Aorta (tissue), 5 donors: ENCODE measurements at regions not wholly inside any gene's neighbourhood (a gene's known extent, or its start where the extent isn't known, plus 50 kb on each side); places are given as distances from the start of the nearest gene placed in this dataset.

ENCODE experiments used
- ATAC-seq: fragments of 200-7000 bp; cut with Tn5 transposase; one replicate; pipeline ENCODE4 v1.9.1; 2022; ENCODE audit warnings: moderate library complexity; ENCODE audit not compliant: low FRiP score
- DNase-seq, 2 donors: peaks; one replicate each; pipeline ENCODE4 v3.0.0-alpha.2; 2020
- H3K27ac ChIP-seq, 2 donors: one replicate each; pipeline ENCODE4 v1.5.1; 2013; ENCODE audit warnings: low read length in 2 of 2, mild to moderate bottlenecking in 2 of 2, moderate library complexity in 2 of 2, control low read depth in 1 of 2, inconsistent platforms in 1 of 2, low read depth in 1 of 2
- H3K27me3 ChIP-seq, 2 donors: one replicate each; pipeline ENCODE4 v1.6.1; 2013; ENCODE audit warnings: control low read depth in 1 of 2, low read length in 1 of 2, mild to moderate bottlenecking in 1 of 2, moderate library complexity in 1 of 2; ENCODE audit not compliant: insufficient read depth in 2 of 2, control insufficient read depth in 1 of 2
- H3K36me3 ChIP-seq, 2 donors: one replicate each; pipeline ENCODE4 v1.6.1; 2013; ENCODE audit warnings: control low read depth in 1 of 2, low read length in 1 of 2, mild to moderate bottlenecking in 1 of 2; ENCODE audit not compliant: insufficient read depth in 2 of 2, control insufficient read depth in 1 of 2
- H3K4me1 ChIP-seq, 2 donors: one replicate each; pipeline ENCODE4 v1.6.1; 2013; ENCODE audit warnings: low read length in 2 of 2, control low read depth in 1 of 2, mild to moderate bottlenecking in 1 of 2, moderate library complexity in 1 of 2; ENCODE audit not compliant: insufficient read depth in 2 of 2, control insufficient read depth in 1 of 2
- H3K4me3 ChIP-seq, 2 donors: one replicate each; pipeline ENCODE4 v1.5.1; 2013; ENCODE audit warnings: low read length in 2 of 2, control low read depth in 1 of 2, mild to moderate bottlenecking in 1 of 2
- H3K9me3 ChIP-seq: one replicate; pipeline ENCODE4 v1.6.1; 2013; ENCODE audit warnings: mild to moderate bottlenecking, low read length; ENCODE audit not compliant: control insufficient read depth
- WGBS, 2 donors: extraction: QIAGEN DNeasy Blood & Tissue Kit; methylation state at CpG; one replicate each; pipeline ENCODE4 v1.1.7; 2013; 5-methylcytosine and 5-hydroxymethylcytosine counted together
- intact Hi-C, 2 donors: fragments of 100-400 bp; cut with DNase I; formaldehyde crosslinking; loops; one replicate each; pipeline versions ENCODE4 v1.14.2 to v1.15.0; 2022
- donor health status: healthy with polysubstance abuse.
- donor health status: Bipolar disorder and iron deficiency.
- donor health status: DM: no; HTN: no; CAD: no.
- donor health status: DM: no; HTN: no; CAD: no.
- donor health status: DM: yes; HTN: yes; CAD: no.

DNA sequence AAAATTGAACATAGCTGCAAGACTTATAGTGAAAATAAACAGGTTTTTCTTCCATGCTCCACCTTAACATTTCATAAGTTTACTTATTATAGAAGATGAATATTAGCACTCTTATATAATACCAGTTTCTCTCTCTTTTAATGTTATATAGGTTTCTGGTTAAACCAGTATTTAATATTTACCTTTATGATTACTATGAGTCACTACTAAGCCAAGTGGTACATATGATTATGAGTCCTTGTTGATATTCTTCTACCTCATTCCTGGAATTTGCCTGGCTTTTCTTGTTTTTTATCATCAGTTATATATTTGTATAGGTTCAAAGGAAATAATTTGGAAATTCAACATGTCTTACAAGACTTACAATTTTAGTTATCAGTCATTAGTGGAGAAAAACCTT, 89.9 kb upstream of the MAOA start:
- no peak overlapping the region for H3K4me3 ChIP-seq
- DNase-seq = no peak
- H3K9me3 ChIP-seq = no peaks in the 10 kb centered on the region
- H3K27ac ChIP-seq = no peak overlapping the region
- H3K4me1 ChIP-seq = no peaks in the 10 kb centered on the region
- intact Hi-C loops = no loop called here
- no peak for ATAC-seq
- H3K27me3 ChIP-seq = no peaks in the 10 kb centered on the region
- no peaks in the 10 kb centered on the region for H3K36me3 ChIP-seq

DNA sequence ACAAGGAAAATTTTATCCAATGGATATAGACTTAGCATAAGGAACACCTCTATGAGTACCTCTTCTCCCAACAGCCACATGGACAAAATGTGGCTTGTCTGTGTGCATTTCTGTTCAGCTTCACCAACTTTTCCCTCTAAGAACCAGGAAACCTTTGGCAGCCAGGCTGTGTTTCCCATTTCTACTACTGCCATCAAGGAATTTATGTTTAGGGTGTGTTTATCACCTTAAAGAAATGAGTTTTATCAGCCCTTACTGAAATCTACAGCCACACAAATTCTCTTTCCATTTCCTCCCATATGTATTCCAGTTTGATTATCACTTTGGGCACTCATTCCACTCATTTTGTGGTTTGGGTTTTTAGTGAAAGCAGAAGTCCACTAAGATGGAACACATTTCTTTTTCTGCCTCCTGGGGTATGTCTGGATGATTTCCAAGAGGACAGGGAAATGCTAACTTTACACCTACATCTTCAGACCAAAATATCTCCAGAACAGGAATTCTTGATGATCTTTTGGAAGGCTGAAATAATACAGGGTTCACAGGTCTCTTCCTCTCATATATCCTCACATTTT, 82.6 kb upstream of the MAOA start:
- no peaks in the 10 kb centered on the region for H3K27me3 ChIP-seq
- no peaks in the 10 kb centered on the region for H3K9me3 ChIP-seq
- H3K4me1 ChIP-seq = no peaks in the 10 kb centered on the region
- no peaks in the 10 kb centered on the region for H3K36me3 ChIP-seq
- H3K4me3 ChIP-seq = no peak overlapping the region
- intact Hi-C loops = no loop called here
- ATAC-seq (no peak), DNase-seq (no peak)
- H3K27ac ChIP-seq = no peak overlapping the region

DNA sequence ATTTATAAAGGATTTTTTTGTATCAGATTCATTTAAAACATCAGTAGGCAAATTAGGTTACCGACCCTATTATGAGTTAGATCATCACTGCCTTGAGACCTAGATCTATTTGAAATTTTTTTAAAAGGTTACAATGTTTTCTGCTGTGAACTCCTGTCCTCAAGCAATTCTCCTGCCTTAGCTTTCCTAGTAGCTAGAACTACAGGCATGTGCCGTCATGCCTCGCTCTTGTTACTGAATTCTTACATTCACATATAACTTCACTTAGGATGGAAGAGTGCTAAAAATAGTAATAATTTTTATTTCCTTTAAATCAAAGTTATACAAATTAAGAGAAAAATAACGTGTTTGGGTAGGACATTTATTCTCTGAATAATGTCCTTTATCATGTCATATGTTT, 75.5 kb upstream of the MAOA start:
- ATAC-seq = no peak
- Histone ChIP-seq H3K9me3 (no peaks in the 10 kb centered on the region), H3K27me3 (no peaks in the 10 kb centered on the region), H3K4me3 (no peak overlapping the region), H3K4me1 (no peaks in the 10 kb centered on the region), H3K36me3 (no peaks in the 10 kb centered on the region), H3K27ac (no peak overlapping the region)
- 74 to 91% methylated on average over 4 of the region's 4 CpGs for WGBS, 2 donors
- DNase-seq = no peak
- intact Hi-C loops = no loop called here

DNA sequence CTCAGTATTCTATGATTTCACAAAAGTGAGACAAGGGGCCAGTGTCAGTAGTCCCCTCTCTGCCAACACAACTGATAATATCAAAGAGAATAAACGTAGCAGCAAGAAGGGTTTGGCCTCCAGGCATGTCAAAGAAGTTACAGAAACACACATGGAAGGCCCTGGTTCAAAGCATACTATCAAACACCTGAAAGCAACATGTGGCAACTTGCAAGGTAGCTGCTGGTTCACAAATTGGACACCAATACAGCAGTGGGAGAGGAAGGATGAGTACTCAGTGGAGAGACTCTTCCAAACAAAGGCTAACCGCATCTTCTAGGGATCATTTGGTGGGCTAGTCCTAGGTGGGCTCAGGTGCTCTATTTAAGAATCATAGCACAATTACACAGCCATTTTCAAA, 74.9 kb upstream of the MAOA start:
- WGBS, 2 donors = 69 to 81% methylated on average over 2 of the region's 2 CpGs
- Histone ChIP-seq H3K27ac (no peak overlapping the region), H3K4me3 (no peak overlapping the region), H3K36me3 (no peaks in the 10 kb centered on the region), H3K27me3 (no peaks in the 10 kb centered on the region), H3K9me3 (no peaks in the 10 kb centered on the region), H3K4me1 (no peaks in the 10 kb centered on the region)
- ATAC-seq (no peak), DNase-seq (no peak)
- intact Hi-C loops = no loop called here

DNA sequence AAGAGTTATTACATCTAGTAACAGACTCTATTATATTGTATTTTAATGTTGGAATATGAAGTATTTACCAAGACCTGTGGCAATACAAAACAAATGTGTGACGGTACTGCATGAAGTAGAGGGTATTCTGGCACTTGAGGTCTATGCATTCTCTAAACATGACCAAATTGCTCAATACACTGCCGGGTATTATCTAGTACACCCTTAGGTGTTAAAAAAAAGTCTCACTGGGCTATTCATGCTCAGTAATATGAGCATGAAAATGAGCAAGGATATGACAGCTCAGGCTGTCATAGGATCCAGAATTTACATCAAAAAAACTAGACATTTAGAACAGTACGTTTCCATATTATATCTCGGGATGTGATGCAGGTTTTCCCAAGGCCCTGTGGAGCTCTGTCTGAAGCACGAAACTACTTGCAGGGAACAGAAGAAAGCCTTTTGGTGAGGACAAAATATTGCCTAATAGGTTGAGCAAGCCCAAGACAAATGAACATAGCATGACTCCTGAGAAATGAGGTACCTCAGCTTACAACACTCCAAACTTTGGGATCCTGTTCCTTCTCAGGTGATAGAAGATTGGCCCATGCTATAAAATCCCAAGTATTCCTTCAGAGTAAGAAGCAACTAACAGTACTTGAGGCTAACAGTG, 74.1 kb upstream of the MAOA start:
- 74 to 87% methylated on average over 5 of the region's 5 CpGs for WGBS, 2 donors
- no peak for ATAC-seq
- no peaks in the 10 kb centered on the region for H3K27me3 ChIP-seq
- no peaks in the 10 kb centered on the region for H3K36me3 ChIP-seq
- DNase-seq = no peak
- no peaks in the 10 kb centered on the region for H3K9me3 ChIP-seq
- H3K4me1 ChIP-seq = no peaks in the 10 kb centered on the region
- intact Hi-C loops = no loop called here
- H3K27ac ChIP-seq = no peak overlapping the region
- H3K4me3 ChIP-seq = no peak overlapping the region

DNA sequence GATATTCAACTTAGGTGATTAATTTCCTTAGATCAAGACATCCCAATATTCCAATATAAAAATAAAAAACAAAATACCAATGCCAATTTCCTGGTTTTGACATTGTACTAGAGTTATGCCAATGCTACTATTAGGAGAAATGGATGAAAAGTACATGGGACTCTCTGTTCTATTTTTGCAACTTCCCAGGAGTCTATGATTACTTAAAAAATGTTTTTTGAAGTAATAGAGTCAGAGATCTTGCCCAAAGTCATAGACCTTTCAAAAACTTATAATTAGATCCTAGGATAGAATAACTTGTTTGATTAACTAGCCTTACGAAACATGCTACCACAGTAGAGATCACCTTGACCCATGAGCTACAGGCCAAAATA, 73.6 kb upstream of the MAOA start:
- intact Hi-C loops = no loop called here
- Histone ChIP-seq H3K4me1 (no peaks in the 10 kb centered on the region), H3K4me3 (no peak overlapping the region), H3K27ac (no peak overlapping the region), H3K27me3 (no peaks in the 10 kb centered on the region), H3K9me3 (no peaks in the 10 kb centered on the region), H3K36me3 (no peaks in the 10 kb centered on the region)
- ATAC-seq (no peak), DNase-seq (no peak)
- WGBS, 2 donors = 33 to 69% methylated on average over 1 of the region's 1 CpG

DNA sequence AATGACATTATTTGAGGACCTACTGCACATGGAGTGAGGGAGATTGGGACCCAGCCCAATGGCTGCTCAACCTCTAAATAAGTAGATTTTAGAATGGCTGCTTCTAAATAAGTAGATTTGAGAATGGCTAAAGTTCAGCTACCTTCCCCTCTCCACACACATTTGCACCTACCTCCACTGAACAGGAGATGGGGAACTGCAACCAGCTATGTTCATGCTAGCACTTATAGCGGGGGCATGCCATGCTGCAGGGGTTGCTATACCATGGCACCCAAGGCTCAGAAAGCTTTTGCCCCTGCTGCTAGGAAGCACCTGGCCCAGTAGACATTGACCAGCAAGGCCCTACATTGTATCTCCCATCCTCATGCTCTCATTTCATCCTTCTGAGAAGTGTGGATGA, 70.2 kb upstream of the MAOA start:
- DNase-seq = no peak
- Histone ChIP-seq H3K4me1 (no peaks in the 10 kb centered on the region), H3K4me3 (no peak overlapping the region), H3K27me3 (no peaks in the 10 kb centered on the region), H3K36me3 (no peaks in the 10 kb centered on the region), H3K27ac (no peak overlapping the region), H3K9me3 (no peaks in the 10 kb centered on the region)
- intact Hi-C loops = no loop called here
- 78 to 100% methylated on average over 1 of the region's 1 CpG for WGBS, 2 donors
- ATAC-seq = no peak

DNA sequence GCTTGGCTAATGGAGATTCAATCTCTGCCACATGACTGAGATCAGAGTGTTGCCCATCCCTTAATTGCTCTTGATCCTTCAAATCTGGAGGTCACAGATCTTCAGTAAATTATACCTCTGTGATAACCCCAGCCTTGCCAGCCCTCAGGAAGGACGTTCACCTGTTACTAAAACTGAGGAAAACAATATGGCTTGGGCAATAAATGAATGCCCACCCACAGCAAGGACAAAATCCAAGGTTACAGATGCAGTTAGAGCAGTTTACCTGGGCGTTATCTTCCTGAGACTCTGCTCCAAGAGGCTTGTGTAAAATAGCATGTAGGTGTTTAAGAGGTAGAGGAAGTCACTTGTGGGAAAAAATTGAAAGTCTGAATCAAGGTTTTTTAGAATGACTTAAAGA, 69.3 kb upstream of the MAOA start:
- intact Hi-C loops = no loop called here
- DNase-seq = no peak
- 53 to 90% methylated on average over 2 of the region's 2 CpGs for WGBS, 2 donors
- Histone ChIP-seq H3K4me1 (no peaks in the 10 kb centered on the region), H3K27me3 (no peaks in the 10 kb centered on the region), H3K4me3 (no peak overlapping the region), H3K27ac (no peak overlapping the region), H3K9me3 (no peaks in the 10 kb centered on the region), H3K36me3 (no peaks in the 10 kb centered on the region)
- ATAC-seq = no peak

DNA sequence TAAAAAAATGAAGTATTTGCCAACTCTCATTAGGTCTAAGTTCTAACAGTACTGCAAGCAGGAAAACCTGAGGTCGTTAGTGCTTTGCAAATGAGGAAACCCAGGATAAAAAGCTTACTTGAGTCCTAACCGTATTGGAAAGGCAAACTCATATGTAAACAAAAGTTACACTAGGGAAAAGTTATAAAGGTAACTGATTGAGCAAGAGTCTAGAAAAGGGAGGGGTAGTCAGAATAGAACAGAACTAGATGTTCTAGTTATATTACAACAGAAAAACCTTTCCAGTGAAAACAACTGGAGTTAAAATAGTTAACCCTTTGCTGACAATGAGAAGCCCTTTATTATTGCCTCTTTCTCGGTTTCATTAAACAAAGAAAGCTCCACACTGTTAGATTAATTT, 66.4 kb upstream of the MAOA start:
- no peaks in the 10 kb centered on the region for H3K4me1 ChIP-seq
- 4 to 17% methylated on average over 3 of the region's 3 CpGs for WGBS, 2 donors
- no peaks in the 10 kb centered on the region for H3K9me3 ChIP-seq
- DNase-seq = no peak
- ATAC-seq = peak; percentile 80
- H3K27me3 ChIP-seq = no peaks in the 10 kb centered on the region
- intact Hi-C loops = no loop called here
- H3K27ac ChIP-seq = no peak overlapping the region
- H3K4me3 ChIP-seq = no peak overlapping the region
- no peaks in the 10 kb centered on the region for H3K36me3 ChIP-seq
